NOMO-1 treated with DMSO at 0.1 percent for 48 hours (cell line): ENCODE measurements at regions not wholly inside any gene's neighbourhood (a gene's known extent, or its start where the extent isn't known, plus 50 kb on each side); places are given as distances from the start of the nearest gene placed in this dataset.
A peak's percentile ranks its signal among the peaks of the same experiment; 100 is the strongest.
"Not testable (repeated sequence)": the region's sequence is repeated elsewhere in the genome, so short reads cannot be mapped to it uniquely, and the experiment has no call there.

Experiments used
- DNase-seq: peaks from one replicate; lab custom pipeline; 2025; ENCODE audit not compliant: unreplicated experiment; lab: John Stamatoyannopoulos, UW

DNA sequence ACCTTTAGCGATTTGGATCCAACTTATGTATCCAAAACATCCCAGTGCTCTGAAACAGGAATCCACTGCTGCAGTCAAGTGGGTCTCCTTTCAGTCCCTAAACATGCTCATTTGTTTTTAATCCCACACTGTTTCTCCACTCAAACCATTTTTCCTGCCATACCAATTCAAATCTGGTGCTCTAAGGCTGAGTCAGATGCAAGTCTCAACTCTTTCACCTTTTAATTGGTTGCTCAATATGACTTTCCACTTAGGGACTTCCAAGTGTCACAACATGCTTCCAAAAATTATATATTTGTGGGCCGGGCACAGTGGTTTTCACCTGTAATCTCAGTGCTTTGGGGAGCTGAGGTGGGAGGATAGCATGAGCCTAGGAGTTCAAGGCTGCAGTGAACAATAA lies 113.4 kb upstream of the TANK start:
- no peak for DNase-seq

DNA sequence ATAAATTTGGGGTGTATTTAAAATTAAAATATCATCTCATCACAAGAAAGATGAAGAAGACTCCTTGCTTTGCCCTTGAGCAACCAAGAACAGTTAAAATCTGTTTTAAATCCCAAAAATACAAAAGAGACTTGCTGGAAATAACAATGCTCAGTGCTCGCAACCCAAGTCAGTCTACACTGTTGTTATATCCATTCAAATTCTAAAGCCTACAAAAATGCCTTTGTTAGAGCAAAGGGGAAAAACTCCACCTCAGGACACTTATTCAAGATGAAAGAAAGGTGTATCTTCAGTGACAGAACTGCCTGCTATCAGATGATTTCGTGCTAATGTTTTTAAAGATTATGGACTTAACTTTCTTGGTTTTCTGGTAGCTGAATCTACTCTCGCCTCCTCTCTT lies 111.9 kb upstream of the TANK start:
- DNase-seq = no peak

DNA sequence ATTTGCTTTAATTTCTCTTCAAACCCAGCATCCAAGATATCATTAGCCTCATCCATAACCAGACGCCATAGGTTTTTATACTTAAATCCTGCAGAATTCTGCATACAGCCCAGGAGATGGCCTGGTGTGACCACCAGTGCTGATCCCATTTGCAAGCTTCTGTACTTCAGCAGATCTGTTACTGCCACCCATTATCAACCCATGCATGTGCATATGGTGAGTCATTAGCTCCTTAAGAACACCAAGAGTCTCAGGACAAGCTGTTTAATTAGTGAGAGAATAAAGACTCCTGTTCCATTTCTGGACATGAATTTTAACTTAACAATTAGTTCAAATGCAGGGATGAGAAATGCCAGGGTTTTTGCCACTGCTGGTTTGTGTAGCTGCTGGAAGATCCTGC lies 110.7 kb upstream of the TANK start:
- no peak for DNase-seq

DNA sequence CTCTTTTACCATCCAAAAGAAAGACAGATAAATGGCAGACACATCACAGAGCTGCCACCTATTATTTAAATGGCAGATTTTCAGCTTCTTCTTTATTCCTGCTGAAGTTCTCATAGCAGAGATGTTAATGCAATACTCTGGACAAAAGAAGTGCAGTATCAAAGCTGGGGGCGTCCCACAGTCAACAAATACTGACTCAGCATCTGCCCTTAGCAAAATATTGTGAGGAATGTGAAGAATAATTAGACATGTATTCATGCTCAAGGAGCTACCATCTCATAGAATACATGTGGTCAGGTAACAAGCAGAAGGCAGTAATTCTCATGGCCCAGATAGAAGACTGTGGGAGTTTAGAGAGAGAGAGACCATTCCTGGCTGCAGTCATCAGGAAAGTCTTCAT lies 108.0 kb upstream of the TANK start:
- no peak for DNase-seq

DNA sequence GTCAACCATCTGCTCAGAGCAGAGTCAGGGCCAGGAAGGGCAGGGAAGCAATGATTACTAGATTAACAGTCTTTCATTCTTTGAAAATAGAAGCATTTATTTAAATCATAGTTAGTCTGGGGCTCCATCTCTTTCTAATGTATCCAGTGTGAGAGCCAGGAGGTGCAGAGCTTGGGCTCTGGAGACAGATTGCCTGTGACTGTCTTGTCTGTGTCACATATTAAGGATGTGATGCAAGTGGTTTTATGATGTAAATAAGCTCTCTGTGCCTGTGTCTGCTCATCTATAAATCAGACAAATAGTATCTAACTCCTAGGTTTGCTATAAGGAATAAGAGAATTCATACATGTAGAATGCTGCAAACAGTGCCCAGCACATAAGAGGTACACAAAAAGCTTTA lies 104.9 kb upstream of the TANK start:
- DNase-seq = no peak

DNA sequence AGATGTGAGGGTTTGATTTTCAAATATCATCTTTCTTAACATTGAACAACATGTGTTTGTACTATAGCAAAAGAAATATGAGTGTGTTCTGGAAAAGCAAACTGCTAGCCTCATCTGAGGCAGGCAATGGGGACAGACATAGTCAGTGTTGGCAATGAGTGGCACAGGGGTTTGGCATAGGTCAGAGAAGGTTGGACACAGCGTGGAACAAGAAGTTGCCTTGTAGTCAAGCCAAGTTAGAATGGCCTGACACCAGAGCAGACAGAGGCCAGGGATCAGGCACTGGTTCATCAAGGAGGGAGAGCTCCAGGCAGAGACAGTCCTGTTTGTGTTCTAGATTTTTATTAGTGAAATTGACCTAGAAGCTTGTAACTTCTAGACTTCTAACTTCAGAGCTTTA lies 100.8 kb upstream of the TANK start:
- no peak for DNase-seq

DNA sequence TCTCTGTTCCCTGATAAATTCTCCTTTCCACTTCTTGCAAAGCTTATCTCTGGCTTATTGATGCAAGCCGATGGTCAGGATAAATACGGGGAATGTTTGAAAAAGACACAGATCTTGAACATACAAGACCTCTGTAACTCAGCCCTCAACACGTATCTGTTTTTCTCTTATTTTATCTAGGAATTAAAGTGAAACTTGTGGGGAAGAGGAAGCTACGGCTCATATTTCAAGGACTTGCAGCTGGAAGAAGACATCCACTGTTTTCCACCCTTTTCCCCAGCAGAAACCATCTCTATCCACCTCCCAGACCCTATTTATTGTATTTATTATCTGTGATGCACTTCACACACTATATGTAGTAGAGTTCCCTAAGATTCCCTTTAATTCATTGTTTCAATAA lies 98.4 kb upstream of the TANK start:
- DNase-seq = no peak

DNA sequence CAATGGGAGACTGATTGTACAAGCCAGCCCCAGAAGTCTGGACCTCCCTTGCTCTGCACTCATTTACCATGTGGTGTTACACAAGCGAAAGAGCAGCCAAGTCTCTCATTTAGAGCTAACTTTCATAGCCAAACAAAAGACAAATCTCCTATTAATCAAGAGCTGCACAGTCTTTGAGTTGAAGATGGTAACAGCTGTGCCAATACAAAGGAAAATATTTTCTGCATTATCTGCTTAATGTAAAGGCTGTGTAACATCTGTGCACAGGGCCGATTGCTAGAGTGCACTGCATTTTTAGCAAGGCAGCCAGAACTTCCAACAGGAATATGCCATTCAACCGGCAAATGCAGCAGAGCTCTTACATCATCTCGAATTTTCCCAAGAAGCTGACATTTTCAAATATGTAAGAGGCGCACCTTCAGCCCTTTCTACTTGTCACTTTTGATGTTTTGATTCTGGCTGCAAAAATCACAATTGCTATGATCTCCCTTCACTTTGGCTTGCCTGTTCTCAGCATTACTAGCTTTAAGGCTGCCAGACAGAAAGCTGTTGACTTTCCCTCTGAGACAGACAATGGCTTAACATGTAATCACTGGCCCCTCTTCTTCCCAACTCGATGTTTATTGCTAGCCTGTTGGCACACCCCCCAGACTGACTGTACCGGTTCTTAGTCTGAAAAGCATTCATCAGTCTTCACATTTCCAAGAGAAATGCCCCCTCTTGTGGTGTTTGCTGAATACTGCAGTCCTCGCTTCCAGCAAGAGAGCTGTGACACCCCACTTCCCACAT lies 96.9 kb upstream of the TANK start:
- peak; percentile 35 for DNase-seq

DNA sequence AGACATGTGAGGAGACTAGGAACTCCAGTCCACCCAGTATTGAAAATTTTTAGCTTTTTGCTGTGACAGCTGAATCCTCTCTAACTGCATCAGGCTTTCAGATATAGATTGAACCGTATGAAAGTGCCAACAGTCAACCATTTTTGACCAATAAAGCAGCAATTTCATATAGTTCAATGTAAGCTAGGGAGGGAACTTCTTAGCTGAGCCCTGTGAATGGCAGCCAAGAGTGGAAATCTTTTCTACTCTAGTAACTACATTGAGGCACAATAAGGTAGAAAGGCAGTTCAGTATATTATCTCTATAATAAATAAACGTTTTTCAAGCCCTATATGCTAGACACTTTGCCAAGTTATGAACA lies 96.3 kb upstream of the TANK start:
- DNase-seq = no peak

DNA sequence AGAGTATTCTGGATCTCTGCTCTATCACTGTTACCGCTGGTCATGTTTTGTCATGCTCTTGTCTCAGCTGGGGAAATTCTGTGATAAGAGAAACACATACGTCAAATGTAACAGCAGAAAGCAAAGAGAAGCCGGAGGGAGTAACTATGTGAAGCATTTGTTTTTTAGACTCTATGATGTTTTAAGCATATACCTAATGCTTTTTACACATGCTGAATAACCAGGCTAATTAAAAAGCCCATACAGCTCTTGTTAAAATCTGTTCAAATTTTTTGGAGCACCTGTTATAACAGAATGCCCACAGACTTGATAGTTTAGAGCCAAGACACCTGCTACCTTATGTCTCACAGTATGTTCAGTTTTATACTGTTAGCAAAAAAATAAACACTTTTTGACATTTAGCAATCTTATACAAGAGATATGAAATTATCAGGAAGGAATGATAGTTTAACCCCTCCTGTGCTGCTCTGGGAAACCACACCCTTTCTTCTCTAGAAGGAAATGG lies 92.3 kb upstream of the TANK start:
- no peak for DNase-seq

DNA sequence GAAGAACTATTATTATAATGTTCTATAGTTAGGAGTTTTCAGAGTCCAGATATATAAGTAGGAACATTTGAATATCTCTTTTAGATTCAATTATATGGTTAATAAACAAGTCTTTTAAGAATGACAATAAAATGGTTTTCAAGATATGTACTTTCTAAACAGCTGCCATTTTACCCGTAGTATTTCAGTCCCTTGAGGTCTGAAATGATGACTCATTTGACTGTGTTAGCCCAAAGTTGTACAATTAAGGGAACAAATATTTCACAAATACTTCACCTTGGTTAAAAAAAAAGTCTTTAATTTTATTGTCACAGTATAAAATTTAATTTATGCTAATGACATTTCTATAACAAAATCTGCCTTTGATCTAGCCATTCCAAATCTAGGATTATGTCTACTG lies 91.6 kb upstream of the TANK start:
- DNase-seq = peak; percentile 2

DNA sequence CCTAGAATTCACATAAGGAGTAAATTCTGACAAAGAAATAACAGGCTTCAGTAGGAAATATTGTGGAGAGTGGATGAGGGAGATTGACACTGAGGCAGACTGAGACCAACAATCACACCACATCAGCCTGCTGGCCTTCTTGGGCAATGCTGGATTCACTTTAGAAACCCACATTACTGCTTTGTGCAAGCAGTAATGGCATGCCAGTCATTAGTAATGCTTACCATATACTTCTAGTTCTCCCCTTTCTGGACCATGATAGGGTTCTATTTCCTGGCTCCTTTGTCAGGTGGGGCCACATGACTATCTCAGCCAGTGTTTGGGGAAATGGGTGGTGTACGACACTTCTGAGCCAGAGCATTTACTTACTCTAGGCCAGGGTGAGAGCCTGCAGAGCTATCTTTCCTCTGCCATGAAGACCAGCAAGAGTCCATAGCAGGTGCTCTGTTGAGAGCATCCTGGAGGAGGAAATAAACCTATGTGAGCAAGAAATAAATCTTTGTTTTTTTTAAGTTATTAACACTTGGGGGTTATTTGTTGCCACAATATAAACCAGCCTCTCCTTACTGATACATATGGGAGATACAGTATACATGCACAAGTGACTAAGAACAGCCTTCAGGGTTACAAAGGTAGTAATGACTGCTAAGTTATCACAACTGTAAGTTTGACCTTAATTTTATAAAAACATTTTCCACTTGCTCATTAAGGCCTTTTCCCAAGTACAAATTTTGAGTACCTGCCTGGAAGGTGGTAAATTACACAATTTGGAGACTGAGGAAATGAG lies 89.3 kb upstream of the TANK start:
- DNase-seq = no peak

DNA sequence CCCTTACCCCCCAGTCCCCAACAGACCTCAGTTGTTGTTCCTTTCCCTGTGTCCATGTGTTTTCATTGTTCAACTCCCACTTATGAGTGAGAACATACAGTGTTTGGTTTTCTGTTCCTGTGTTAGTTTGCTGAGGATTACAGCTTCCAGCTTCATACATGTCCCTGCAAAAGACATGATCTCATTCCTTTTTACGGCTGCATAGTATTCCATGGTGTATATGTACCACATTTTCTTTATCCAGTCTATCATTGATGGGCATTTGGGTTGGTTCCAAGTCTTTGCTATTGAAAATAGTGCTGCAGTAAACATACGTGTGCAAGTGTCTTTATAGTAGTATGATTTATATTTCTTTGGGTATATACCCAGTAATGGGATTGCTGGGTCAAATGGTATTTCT lies 87.8 kb upstream of the TANK start:
- DNase-seq = not testable (repeated sequence)

DNA sequence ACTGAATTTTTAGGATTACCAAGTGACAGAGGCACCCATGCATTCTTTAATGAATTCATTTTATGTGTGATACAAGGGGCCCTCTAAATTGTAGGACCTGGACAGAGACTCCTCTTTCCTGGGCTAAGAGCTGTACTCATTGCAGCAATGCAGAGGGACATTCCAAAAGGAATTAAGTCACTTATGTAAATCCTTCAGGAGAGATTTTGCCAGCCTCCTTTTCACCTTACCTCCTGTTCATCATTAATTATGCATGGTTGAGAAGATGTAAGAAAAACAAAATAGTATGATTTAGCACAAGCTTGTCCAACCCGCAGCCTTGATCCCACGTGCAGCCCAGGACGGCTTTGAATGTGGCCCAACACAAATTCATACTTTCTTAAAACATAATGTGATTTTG lies 84.5 kb upstream of the TANK start:
- DNase-seq = no peak

DNA sequence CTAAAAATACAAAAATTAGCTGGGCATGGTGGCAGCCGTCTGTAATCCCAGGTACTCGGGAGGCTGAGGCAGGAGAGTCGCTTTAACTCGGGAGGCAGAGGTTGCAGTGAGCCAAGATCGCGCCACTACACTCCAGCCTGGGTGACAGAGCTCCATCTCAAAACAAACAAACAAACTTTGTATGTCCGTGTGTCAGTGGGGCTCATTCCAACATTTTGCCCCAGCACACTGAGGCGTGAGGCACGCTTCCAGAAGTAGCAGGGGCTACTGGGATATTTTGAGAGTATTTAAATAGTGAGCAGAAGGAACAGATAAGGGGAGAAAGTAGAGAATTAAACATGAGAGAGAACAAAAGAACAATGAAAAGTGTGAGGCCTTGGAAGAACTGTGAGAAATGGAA lies 83.3 kb upstream of the TANK start:
- DNase-seq = no peak

DNA sequence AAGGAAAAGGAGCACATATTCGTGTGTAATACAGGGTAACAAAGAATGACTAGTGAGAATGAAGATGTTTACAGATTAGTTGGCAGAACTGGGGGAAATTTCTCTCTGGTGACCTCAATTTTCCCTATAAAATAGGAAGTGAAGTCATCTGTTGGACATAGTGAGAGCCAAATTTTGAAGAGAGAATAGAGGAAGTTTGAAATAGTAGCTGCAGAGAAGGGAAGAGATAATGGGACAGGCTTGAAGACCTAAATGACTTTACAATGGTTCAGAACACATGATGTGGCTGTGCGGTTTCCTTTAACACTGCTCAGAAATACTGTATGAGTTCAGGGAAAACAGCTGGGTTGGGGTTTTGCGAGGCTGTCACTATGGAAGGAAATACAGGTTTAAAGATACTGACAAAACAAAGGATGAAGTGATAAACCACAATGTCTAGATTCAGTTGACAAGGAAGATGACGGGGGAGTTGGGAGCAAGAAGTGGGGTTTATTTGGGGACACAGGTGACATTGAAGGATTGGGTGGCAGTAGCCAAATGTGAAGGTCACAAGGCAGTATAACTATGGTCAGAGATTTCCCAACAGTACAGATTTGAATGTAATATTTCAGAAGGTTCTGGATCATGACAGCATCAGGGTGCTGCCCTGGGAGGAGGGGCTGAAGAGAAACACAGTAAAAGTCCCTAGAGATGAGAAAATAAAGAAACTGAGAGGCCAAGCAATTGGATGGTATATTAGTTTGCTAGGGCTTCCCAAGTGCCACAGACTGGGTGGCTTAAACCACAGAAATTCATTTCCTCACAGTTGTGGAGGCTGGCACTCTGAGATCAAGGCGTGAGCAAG lies 82.6 kb upstream of the TANK start:
- DNase-seq = peak; percentile 95

DNA sequence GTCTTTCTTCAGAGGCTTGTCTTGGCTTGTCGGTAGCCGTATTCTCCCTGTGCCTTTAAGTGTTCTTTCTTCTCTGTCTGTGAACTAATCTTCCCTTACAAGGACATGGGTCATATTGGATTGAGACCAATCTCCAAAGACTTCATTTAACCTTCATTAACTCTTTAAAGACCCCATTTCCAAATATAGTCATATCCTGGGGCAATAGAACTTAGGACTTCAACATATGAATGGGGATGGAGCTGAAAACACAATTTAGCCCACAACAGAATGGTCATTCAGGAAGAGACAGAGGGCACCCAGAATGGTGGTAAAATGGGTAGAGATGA lies 82.1 kb upstream of the TANK start:
- DNase-seq = no peak

DNA sequence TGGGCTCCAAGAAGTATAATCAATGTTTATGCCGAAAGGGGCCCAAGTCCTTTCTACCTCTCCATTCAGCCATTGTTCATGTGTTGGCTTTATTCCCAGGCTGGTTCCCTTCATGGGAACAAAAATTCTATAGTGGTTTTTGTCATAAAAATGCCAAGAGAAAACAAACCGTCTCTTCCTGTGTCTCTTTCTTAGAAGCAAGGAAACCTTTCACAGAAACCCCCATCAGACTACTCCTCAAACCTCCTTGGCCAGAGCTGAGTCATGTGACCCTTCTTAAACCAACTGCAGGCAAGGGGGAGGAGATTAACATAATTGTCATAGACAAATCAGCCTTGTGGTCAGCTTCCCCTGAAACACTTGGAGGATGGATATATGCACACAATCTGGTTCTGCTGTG lies 75.1 kb upstream of the TANK start:
- no peak for DNase-seq

DNA sequence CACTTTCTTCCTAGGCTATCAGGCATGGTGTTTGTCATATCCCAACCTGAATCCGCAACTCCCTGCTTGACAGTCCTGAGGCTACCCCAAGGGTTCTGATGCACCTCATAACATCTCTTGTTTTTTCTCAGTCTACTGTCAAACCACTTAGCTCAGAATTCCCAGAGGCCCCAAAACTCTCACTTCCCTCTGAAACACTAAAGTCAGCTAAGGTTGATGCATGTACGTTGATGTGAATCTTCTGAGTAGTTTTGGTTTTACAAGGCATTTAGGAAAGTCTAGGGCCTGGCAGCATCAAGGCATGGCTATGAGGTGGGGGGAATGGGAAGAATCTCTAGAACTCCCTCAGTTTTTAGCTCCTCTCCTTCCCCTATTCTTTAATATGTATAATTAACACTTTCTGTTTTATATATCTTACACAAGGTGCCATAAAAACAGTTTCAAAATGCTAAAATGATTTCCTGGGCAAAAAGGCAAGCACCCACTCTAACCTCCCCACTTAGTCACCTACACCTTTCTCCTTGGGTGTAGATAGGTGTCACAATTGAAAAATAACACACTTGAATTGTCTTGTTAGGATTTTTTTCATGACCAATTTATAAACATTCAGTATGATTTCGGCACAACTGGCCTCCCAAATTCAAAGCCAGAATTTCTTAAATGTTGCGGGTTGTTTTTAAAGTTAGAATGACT lies 71.4 kb upstream of the TANK start:
- no peak for DNase-seq

DNA sequence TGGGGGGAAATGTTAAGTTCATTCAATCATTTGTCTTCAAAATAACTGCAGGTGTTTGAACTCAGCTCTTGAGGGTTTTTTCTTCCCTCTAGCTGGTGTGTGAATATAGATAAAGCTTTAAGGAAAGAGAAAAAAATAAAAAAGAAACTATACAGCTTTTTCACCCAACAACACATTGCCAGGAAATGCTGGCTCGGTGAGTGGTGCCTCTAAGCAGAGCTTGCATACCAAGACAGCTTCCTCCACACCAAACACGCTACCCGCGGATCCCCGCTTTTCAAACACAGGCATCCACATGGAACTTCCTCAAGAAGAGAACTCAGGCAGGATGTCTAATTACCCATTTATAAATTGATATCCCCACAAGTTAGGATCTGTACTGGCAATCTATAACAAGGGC lies 69.8 kb upstream of the TANK start:
- no peak for DNase-seq

DNA sequence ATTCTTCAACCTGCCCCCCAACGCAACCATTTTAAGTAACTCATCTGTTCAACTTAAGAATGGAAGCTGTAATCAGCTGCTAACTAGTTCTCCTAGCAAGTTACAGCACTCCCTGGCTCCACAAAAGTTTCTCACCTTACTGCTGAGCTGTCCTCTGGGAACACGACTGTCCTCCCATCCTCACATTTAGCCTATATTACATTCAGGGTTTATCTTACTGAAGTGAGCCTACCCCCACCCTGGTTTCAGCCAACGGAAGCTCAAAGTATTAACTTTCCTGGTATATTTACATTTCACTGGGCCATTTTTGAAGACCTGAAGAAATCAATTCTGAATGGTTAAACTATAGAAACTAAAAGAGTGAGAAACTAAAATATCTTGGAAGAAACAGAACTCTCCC lies 64.9 kb upstream of the TANK start:
- DNase-seq = no peak
